KBM-7 (cell line): ENCODE measurements at regions not wholly inside any gene's neighbourhood (a gene's known extent, or its start where the extent isn't known, plus 50 kb on each side); places are given as distances from the start of the nearest gene placed in this dataset.

Experiments
- DNase-seq: peaks from one replicate; pipeline ENCODE4 v3.0.0-alpha.2; 2015
- in situ Hi-C: fragments of 300-500 bp; cut with MboI; formaldehyde crosslinking; loops from 2 replicates; pipeline ENCODE4 v1.14.3; 2020; ENCODE audit warnings: low sequenced_read_pairs, low pct_unique_long_range_greater_than_20kb, mixed read lengths

- in situ Hi-C loops = no loop called here
- no peak for DNase-seq
These were observed 110.3 kb upstream of the RAB12 start for GRCh38 chr18:8498905-8499304.

- in situ Hi-C loops = no loop called here
These were observed 109.2 kb upstream of the RAB12 start for GRCh38 chr18:8499810-8500675.

GRCh38 chr18:8501044-8501443, 108.2 kb upstream of the RAB12 start:
- DNase-seq = no peak
- in situ Hi-C loops = no loop called here

More at GRCh38 chr18:8499810-8500675, 109.2 kb upstream of the RAB12 start:
- DNase-seq = no peak

GRCh38 chr18:8503248-8503647, 106.0 kb upstream of the RAB12 start:
- in situ Hi-C loops = no loop called here
- DNase-seq = no peak

DNA sequence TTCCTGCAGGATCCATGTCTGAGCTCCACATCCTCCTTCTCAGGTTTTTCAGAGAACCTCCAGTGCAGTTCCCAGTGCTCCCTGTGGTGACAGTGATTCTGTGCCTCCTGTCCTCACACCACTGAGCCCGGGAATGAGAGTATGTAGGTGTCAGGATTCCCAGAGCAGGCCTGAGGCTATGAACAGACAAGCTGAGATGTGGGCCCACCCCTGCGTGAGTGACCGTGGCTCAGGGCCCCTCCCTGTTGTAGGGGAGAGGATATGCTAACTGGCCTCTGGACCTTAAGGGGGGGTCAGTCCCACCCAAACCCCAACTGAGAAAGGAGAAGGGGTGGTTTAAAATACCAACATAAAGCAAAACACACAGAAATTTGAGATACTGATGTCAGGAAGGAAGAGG, 104.8 kb upstream of the RAB12 start:
- DNase-seq = no peak
- in situ Hi-C loops = no loop called here

DNA sequence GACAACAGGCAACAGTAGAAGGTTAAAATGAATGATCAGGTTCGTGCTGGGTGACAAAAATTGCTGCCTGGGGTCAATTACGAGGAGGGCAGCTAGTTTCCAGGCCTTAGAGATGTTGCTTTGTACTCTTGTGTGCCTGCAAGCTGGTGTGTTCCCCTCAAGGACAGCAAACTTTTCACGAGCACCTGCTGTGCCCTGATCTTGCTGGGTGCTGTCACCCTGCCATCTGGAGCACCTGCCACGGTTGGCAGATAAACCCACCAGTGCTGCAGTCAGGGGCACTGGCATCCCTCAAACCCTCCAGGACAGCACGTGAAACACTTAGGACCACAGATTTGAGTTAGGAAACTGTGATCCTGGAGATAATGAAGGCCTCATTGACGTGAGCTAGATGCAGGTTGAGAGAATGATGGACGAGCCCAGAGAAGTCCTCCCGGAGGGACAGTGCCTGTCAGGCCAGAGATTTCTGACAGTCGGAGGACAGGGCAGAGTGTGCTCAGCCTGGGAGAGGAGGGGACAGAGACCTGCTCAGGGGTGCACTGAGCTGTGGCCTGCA, 104.3 kb upstream of the RAB12 start:
- no peak for DNase-seq
- in situ Hi-C loops = no loop called here

- DNase-seq = no peak
- in situ Hi-C loops = no loop called here
These were observed 102.8 kb upstream of the RAB12 start for GRCh38 chr18:8506251-8507049.

GRCh38 chr18:8507361-8507760, 101.9 kb upstream of the RAB12 start:
- no peak for DNase-seq
- in situ Hi-C loops = no loop called here

DNA sequence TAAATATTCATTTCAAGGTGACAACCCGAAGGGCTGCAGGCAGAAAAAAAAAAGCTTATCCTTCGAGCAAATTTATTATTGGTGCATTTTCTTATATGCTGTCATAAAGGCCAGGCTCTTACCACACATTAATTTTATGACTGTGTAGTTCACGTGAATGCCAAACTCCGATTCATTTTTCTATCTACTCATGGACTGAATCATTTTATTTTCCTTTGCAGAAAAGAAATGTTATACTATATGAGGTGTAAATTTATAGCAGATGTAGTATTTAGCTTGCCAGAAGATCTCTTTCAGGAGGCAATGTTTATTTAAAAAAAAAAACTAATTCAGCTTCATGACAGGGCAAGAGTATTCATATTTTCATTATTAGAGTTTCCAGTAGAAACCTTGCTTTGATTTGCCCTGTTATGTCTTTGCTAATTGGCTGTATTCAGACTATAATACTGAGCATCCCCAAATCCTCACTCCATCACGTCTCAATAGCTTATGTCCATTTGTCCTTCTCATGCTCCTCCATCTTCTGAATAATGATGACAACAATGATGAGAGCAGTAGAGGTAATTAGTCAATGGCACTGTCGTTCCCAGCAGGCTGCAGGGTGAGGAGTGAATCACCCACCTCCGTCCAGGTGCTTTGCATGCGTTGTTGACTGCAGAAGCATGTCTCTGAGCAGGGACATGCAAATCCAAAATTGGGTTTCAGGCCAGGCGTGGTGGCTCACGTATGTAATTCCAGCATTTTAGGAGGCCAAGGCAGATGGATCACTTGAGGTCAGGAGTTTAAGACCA, 101.1 kb upstream of the RAB12 start:
- no peak for DNase-seq
- in situ Hi-C loops = no loop called here

GRCh38 chr18:8513249-8513648, 96.0 kb upstream of the RAB12 start:
- in situ Hi-C loops = no loop called here
- DNase-seq = no peak

DNA sequence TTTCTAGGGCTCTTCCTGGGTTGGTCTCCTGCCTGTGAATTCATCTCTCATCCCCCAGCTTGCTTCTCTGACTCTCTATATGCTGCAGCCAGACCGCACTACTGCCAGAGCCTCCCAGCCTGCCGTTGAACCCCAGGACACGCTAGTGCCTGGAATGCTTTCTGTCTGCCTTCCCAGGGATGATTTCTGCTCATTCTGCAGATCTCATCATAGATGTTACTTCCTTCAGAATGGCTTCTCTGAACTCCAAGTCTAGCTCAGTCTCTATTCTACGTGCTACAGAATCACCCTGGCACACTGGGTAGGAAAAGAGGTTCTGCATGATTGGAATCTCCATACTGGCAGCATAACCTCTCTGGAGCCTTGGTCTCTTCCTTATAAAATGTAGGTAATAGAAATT, 94.8 kb upstream of the RAB12 start:
- in situ Hi-C loops = no loop called here

GRCh38 chr18:8515142-8515865, 93.9 kb upstream of the RAB12 start:
- no peak for DNase-seq
- in situ Hi-C loops = no loop called here

More for the DNA sequence above, 94.8 kb upstream of the RAB12 start:
- no peak for DNase-seq

- in situ Hi-C loops = no loop called here
- DNase-seq = no peak
These were observed 92.6 kb upstream of the RAB12 start for GRCh38 chr18:8516371-8517250.

DNA sequence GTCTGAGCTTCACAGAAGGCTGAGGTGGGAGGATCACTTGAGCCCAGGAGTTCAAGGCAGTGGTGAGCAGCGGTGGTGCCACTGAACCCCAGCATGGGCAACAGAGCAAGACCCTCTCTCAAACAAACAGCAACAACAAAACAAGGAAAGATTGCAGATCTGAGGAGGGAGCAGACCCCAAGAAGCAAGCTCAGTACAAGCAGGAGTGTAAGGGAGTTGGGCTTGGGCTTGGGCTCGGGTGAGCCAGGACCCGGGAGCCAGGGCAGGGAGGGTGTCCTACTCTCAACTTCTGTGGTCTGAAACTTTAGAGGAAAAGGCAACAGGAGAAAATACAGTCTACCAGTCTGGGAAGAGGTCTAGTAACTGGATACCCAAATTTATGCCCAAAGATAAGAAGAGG, 92.0 kb upstream of the RAB12 start:
- no peak for DNase-seq
- in situ Hi-C loops = no loop called here

DNA sequence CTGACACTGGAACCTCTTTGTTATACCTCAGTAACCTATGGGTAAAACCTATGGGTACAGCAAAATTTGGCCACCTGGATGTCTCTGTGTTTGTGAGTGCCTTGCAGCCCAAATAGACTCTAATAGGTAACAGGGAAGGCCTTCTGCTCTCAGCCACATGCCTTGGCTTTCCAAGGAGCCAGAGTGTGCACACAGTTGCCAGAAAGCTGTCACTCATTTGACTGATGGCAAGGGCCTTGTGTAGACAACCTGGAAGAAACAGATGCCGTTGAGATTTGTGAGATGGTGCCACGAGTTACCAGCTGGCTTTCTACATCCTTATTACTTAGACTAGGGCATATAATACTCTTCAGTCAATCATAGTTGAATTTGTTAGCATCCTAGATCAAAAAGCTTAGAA, 90.1 kb upstream of the RAB12 start:
- DNase-seq = no peak

DNA sequence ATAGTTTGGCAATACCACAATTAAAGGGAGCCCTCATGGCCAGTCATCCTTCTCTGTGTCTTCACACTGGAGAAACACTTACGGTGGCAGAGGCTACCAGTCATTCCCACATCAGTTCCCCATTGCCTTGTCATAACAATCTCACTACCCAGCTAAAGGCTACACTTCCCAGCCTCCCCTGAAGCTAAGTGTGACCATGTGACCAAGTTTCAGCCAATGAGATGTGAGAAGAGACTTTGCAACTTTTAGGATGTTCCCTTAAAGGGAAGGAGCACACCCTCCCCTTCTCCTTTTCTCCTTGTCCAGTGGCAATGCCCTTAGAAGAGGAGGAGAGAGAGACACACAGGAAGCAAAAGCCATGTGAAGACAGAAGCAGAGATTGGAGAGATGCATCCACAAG, 89.0 kb upstream of the RAB12 start:
- no peak for DNase-seq
- in situ Hi-C loops = no loop called here

More for the DNA sequence above, 90.1 kb upstream of the RAB12 start:
- in situ Hi-C loops = no loop called here

- in situ Hi-C loops = no loop called here
- DNase-seq = no peak
These were observed 86.5 kb upstream of the RAB12 start for GRCh38 chr18:8522756-8523155.

DNA sequence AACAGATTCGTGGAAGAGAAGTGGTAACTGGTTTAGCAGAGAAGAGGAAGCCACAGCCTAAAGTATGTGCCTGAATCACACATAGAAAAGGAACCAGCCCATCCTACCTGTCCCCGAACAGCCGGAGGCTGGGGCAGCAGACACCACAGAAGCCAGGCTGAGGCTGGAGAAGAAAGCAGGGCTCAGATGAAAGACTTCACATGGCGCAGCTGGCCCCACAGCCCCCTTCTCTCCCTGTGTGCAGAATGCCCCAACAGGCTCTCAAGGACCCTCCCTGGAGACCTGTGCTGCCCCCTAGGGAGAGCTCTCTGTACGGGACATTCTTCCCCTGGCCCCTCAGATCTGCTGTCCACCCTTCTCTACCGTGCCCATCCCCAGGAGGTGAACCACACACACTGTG, 83.5 kb upstream of the RAB12 start:
- DNase-seq = peak; percentile 15
- in situ Hi-C loops = no loop called here
